ENCODE measurements at regions not wholly inside any gene's neighbourhood (a gene's known extent, or its start where the extent isn't known, plus 50 kb on each side); places are given as distances from the start of the nearest gene placed in this dataset.

- no peak for DNase-seq
- Histone ChIP-seq H3K4me1 (no peaks in the 10 kb centered on the region), H3K4me3 (no peak overlapping the region), H3K9me3 (replicated peaks) (peaks cover 2% of the 10 kb centered on the region), H3K27me3 (ENCODE audit: low read depth) (peaks cover 14% of the 10 kb centered on the region), H3K36me3 (no peaks in the 10 kb centered on the region), H3K27ac (replicated peaks) (no peak overlapping the region)
- intact Hi-C loops (cut with micrococcal nuclease) = no loop called here
- TF ChIP-seq, protein P1, sequence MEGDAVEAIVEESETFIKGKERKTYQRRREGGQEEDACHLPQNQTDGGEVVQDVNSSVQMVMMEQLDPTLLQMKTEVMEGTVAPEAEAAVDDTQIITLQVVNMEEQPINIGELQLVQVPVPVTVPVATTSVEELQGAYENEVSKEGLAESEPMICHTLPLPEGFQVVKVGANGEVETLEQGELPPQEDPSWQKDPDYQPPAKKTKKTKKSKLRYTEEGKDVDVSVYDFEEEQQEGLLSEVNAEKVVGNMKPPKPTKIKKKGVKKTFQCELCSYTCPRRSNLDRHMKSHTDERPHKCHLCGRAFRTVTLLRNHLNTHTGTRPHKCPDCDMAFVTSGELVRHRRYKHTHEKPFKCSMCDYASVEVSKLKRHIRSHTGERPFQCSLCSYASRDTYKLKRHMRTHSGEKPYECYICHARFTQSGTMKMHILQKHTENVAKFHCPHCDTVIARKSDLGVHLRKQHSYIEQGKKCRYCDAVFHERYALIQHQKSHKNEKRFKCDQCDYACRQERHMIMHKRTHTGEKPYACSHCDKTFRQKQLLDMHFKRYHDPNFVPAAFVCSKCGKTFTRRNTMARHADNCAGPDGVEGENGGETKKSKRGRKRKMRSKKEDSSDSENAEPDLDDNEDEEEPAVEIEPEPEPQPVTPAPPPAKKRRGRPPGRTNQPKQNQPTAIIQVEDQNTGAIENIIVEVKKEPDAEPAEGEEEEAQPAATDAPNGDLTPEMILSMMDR (IDR thresholded peaks at IDR 0.05; ENCODE audit: borderline replicate concordance) = no peak
These were observed 322.1 kb upstream of the AUTS2 start for GRCh38 chr7:69276011-69276729.

GRCh38 chr7:69277366-69277765 lies 320.9 kb upstream of the AUTS2 start:
- Histone ChIP-seq H3K4me3 (no peak overlapping the region), H3K4me1 (no peaks in the 10 kb centered on the region), H3K9me3 (replicated peaks) (peaks cover 7% of the 10 kb centered on the region), H3K36me3 (no peaks in the 10 kb centered on the region), H3K27me3 (ENCODE audit: low read depth) (peaks cover 14% of the 10 kb centered on the region), H3K27ac (replicated peaks) (no peak overlapping the region)
- intact Hi-C loops (cut with micrococcal nuclease) = no loop called here
- TF ChIP-seq, protein P1 (IDR thresholded peaks at IDR 0.05; ENCODE audit: borderline replicate concordance) = no peak
- DNase-seq = no peak

DNA sequence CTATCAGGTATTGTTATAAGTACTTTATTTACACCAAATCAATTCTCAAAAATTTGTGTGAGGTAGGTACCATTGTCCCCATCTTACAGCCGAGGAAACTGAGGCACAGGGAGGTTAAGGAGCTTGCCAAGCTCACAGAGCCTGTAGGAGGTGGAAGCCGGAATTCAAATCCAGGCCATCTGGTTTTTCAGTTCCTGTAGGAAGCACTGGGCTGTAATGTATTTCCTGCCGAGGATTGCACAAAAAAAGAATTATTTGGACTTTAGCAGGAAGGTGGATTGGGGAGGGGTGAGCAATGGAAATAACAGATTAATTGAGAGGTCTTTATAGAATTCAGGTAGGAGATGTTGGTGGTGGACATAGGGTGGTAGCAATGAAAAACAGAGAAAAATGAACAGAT lies 315.3 kb upstream of the AUTS2 start:
- peaks cover 7% of the 10 kb centered on the region for H3K9me3 ChIP-seq (replicated peaks)
- H3K27me3 ChIP-seq (ENCODE audit: low read depth) = peaks cover 4% of the 10 kb centered on the region
- TF ChIP-seq, protein P1 (IDR thresholded peaks at IDR 0.05; ENCODE audit: borderline replicate concordance) = no peak

GRCh38 chr7:69283421-69283820 lies 314.9 kb upstream of the AUTS2 start:
- Histone ChIP-seq H3K9me3 (replicated peaks) (peaks cover 7% of the 10 kb centered on the region), H3K36me3 (no peaks in the 10 kb centered on the region), H3K4me1 (peaks cover 19% of the 10 kb centered on the region), H3K27ac (replicated peaks) (peak overlapping the region; percentile 34), H3K27me3 (ENCODE audit: low read depth) (no peaks in the 10 kb centered on the region), H3K4me3 (no peak overlapping the region)
- intact Hi-C loops (cut with micrococcal nuclease) = no loop called here
- DNase-seq = no peak
- TF ChIP-seq, protein P1 (IDR thresholded peaks at IDR 0.05; ENCODE audit: borderline replicate concordance) = no peak

More for the DNA sequence above, 315.3 kb upstream of the AUTS2 start:
- intact Hi-C loops (cut with micrococcal nuclease) = no loop called here
- DNase-seq = no peak
- Histone ChIP-seq H3K27ac (replicated peaks) (peak overlapping the region; percentile 34), H3K4me1 (peaks cover 16% of the 10 kb centered on the region), H3K4me3 (no peak overlapping the region), H3K36me3 (no peaks in the 10 kb centered on the region)

DNA sequence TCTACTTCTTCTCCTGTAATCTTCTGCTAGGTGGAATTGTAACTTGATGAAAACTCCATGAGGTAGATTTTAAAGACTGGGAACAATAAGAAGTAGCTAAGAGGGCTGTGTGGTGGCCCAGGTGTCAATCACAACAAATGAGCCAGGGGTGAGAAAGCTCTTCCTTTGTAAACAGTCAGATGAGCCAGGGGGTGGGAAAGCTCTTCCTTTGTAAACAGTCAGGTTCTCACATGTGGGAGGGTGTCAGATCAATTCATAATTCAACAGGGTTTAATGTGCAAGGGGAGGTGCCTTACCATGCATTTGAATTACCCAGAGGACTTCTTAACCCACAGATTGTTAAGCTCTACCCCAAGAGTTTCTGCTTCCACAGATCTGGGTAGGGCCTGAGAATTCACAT lies 312.4 kb upstream of the AUTS2 start:
- TF ChIP-seq, protein P1 (IDR thresholded peaks at IDR 0.05; ENCODE audit: borderline replicate concordance) = no peak
- no peak for DNase-seq
- intact Hi-C loops (cut with micrococcal nuclease) = no loop called here
- Histone ChIP-seq H3K4me1 (peaks cover 19% of the 10 kb centered on the region), H3K27me3 (ENCODE audit: low read depth) (no peaks in the 10 kb centered on the region), H3K27ac (replicated peaks) (no peak overlapping the region), H3K9me3 (replicated peaks) (peaks cover 7% of the 10 kb centered on the region), H3K4me3 (no peak overlapping the region), H3K36me3 (no peaks in the 10 kb centered on the region)
